ENCODE measurements at regions not wholly inside any gene's neighbourhood (a gene's known extent, or its start where the extent isn't known, plus 50 kb on each side); places are given as distances from the start of the nearest gene placed in this dataset.

- TF ChIP-seq EZH2phosphoT487 (IDR thresholded peaks at IDR 0.05; ENCODE audit: low read depth, severe bottlenecking, unreplicated experiment) = no peak
- TF ChIP-seq CTCF (IDR thresholded peaks at IDR 0.05; ENCODE audit: poor library complexity) = no peak
These were observed 262.4 kb downstream of the HHIPL2 start for GRCh38 chr1:222285526-222285925.

All from hepatocyte (in vitro differentiated cells).